PC-9 (cell line): ENCODE measurements at regions not wholly inside any gene's neighbourhood (a gene's known extent, or its start where the extent isn't known, plus 50 kb on each side); places are given as distances from the start of the nearest gene placed in this dataset.

ENCODE experiments used
- EZH2 ChIP-seq: fragments of 200-600 bp; sonication (generic); IDR thresholded peaks from 2 replicates; pipeline ENCODE4 v1.8.0; 2017; ENCODE audit warnings: antibody characterized with exemption, low read depth
- TF ChIP-seq, protein P1 (sequence below): fragments of 200-600 bp; sonication (generic); conservative IDR thresholded peaks from 2 replicates; pipeline ENCODE4 v1.6.1; 2017; ENCODE audit warnings: mixed run types, antibody characterized with exemption, mild to moderate bottlenecking, moderate library complexity

- TF ChIP-seq, protein P1, sequence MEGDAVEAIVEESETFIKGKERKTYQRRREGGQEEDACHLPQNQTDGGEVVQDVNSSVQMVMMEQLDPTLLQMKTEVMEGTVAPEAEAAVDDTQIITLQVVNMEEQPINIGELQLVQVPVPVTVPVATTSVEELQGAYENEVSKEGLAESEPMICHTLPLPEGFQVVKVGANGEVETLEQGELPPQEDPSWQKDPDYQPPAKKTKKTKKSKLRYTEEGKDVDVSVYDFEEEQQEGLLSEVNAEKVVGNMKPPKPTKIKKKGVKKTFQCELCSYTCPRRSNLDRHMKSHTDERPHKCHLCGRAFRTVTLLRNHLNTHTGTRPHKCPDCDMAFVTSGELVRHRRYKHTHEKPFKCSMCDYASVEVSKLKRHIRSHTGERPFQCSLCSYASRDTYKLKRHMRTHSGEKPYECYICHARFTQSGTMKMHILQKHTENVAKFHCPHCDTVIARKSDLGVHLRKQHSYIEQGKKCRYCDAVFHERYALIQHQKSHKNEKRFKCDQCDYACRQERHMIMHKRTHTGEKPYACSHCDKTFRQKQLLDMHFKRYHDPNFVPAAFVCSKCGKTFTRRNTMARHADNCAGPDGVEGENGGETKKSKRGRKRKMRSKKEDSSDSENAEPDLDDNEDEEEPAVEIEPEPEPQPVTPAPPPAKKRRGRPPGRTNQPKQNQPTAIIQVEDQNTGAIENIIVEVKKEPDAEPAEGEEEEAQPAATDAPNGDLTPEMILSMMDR = no peak
- no peak for TF ChIP-seq EZH2
Observed at GRCh38 chr13:103431856-103432255, 365.6 kb upstream of the SLC10A2 start.
